ENCODE measurements at regions not wholly inside any gene's neighbourhood (a gene's known extent, or its start where the extent isn't known, plus 50 kb on each side); places are given as distances from the start of the nearest gene placed in this dataset.

DNA sequence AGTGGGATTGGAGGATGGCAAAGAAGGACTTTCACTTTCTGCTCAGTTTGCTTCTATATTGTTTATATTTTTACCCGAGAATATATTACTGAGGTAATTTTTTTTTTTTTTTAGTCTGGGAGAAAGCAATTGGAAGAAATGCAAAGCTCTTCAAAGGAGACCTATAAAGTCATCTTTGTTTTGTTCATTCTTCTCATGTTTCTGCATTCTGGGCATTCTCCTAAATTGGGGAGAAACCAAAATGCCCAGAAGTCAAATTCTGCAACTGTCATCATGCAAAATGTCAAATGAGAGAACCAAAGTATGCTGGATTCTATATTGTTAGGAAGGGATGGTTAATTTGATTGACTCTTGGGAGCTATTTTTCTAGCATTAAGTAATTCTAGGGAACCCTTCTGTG is 168.3 kb upstream of the TSC22D2 start:
- no peak for DNase-seq
- no peak for TF ChIP-seq CTCF (IDR thresholded peaks at IDR 0.05)
- H3K27me3 Mint-ChIP-seq (ENCODE audit: low read depth in 3 of 3) = peaks cover 1 to 6% (median 5%) of the 10 kb centered on the region in 3 donors
- H3K27ac ChIP-seq (ENCODE audit: low read depth in 1 of 2, low read length in 2 of 2) = no peak overlapping the region
- H3K9me3 ChIP-seq (replicated peaks in 1 of 2; ENCODE audit: control insufficient read depth in 1 of 2, insufficient read depth in 1 of 2, low read length in 2 of 2) = no peaks in the 10 kb centered on the region
- no peaks in the 10 kb centered on the region for H3K9me3 Mint-ChIP-seq
- no peak overlapping the region for H3K4me2 ChIP-seq (replicated peaks; ENCODE audit: extremely low read depth, low read length, poor library complexity, severe bottlenecking)
- no peak overlapping the region for H3K4me3 Mint-ChIP-seq
- H3K27me3 ChIP-seq (ENCODE audit: control insufficient read depth in 2 of 2, insufficient read depth in 2 of 2, low read length in 2 of 2) = no peaks in the 10 kb centered on the region
- no CpG with 5 or more reads among the region's 1 CpG for WGBS (ENCODE audit: insufficient coverage)
- no peaks in the 10 kb centered on the region for H3K79me2 ChIP-seq (ENCODE audit: insufficient read depth, low read length)
- H3K36me3 ChIP-seq (replicated peaks in 1 of 2; ENCODE audit: control insufficient read depth in 1 of 2, insufficient read depth in 2 of 2, low read length in 2 of 2) = no peaks in the 10 kb centered on the region
- peaks cover 4% of the 10 kb centered on the region for H3K4me1 Mint-ChIP-seq
- no peaks in the 10 kb centered on the region for H3K4me1 ChIP-seq (ENCODE audit: control insufficient read depth in 1 of 2, insufficient read depth in 2 of 2, low read length in 2 of 2)
- H3K36me3 Mint-ChIP-seq = no peaks in the 10 kb centered on the region
- H3K27ac Mint-ChIP-seq = no peak overlapping the region
- H3K9ac ChIP-seq (ENCODE audit: insufficient read depth, low read length, poor library complexity, severe bottlenecking) = no peak overlapping the region
- H3K4me3 ChIP-seq (replicated peaks in 1 of 3; ENCODE audit: low read depth in 2 of 3, low read length in 3 of 3) = no peak overlapping the region
- H2AFZ ChIP-seq (ENCODE audit: insufficient read depth, low read depth, low read length, poor library complexity, severe bottlenecking) = no peak overlapping the region
- intact Hi-C loops (cut with micrococcal nuclease) = no loop called here
- no peaks in the 10 kb centered on the region for H4K20me1 ChIP-seq (ENCODE audit: insufficient read depth, low read length)

- H3K27ac ChIP-seq (ENCODE audit: low read depth in 1 of 2, low read length in 2 of 2) = no peak overlapping the region
- WGBS (ENCODE audit: insufficient coverage) = 100% methylated on average over 1 of the region's 5 CpGs
- no peak overlapping the region for H3K4me3 Mint-ChIP-seq
- H3K36me3 Mint-ChIP-seq = no peaks in the 10 kb centered on the region
- no peaks in the 10 kb centered on the region for H3K4me1 ChIP-seq (ENCODE audit: control insufficient read depth in 1 of 2, insufficient read depth in 2 of 2, low read length in 2 of 2)
- TF ChIP-seq CTCF (IDR thresholded peaks at IDR 0.05) = no peak
- intact Hi-C loops (cut with micrococcal nuclease) = no loop called here
- H3K9me3 Mint-ChIP-seq = no peaks in the 10 kb centered on the region
- H3K27ac Mint-ChIP-seq = no peak overlapping the region
- H3K4me1 Mint-ChIP-seq = peaks cover 4% of the 10 kb centered on the region
- H3K79me2 ChIP-seq (ENCODE audit: insufficient read depth, low read length) = no peaks in the 10 kb centered on the region
- H3K36me3 ChIP-seq (replicated peaks in 1 of 2; ENCODE audit: control insufficient read depth in 1 of 2, insufficient read depth in 2 of 2, low read length in 2 of 2) = no peaks in the 10 kb centered on the region
- no peaks in the 10 kb centered on the region for H4K20me1 ChIP-seq (ENCODE audit: insufficient read depth, low read length)
- H3K4me2 ChIP-seq (replicated peaks; ENCODE audit: extremely low read depth, low read length, poor library complexity, severe bottlenecking) = no peak overlapping the region
- DNase-seq = no peak
- no peak overlapping the region for H3K4me3 ChIP-seq (replicated peaks in 1 of 3; ENCODE audit: low read depth in 2 of 3, low read length in 3 of 3)
- no peak overlapping the region for H2AFZ ChIP-seq (ENCODE audit: insufficient read depth, low read depth, low read length, poor library complexity, severe bottlenecking)
- H3K9me3 ChIP-seq (replicated peaks in 1 of 2; ENCODE audit: control insufficient read depth in 1 of 2, insufficient read depth in 1 of 2, low read length in 2 of 2) = no peaks in the 10 kb centered on the region
- H3K27me3 ChIP-seq (ENCODE audit: control insufficient read depth in 2 of 2, insufficient read depth in 2 of 2, low read length in 2 of 2) = no peaks in the 10 kb centered on the region
- peaks cover 1 to 6% (median 4%) of the 10 kb centered on the region in 3 donors for H3K27me3 Mint-ChIP-seq (ENCODE audit: low read depth in 3 of 3)
- H3K9ac ChIP-seq (ENCODE audit: insufficient read depth, low read length, poor library complexity, severe bottlenecking) = no peak overlapping the region
Observed at GRCh38 chr3:150238995-150239619, 169.0 kb upstream of the TSC22D2 start.

Measured in CD14-positive monocyte (primary cell).